Natural killer cell (primary cell): ENCODE measurements at regions not wholly inside any gene's neighbourhood (a gene's known extent, or its start where the extent isn't known, plus 50 kb on each side); places are given as distances from the start of the nearest gene placed in this dataset.
"Not testable (repeated sequence)": the region's sequence is repeated elsewhere in the genome, so short reads cannot be mapped to it uniquely, and the experiment has no call there.

Source experiments
- ATAC-seq, 3 donors: fragments of 150-1000 bp in 2 of 3; fragments of 200-7000 bp in 1 of 3; cut with Tn5 transposase; 1 replicate in 1 of 3; 2 replicates in 2 of 3; pipeline ENCODE4 v1.10.0; 2021; ENCODE audit warnings: mild to moderate bottlenecking in 2 of 3, moderate library complexity in 2 of 3
- DNase-seq, 2 donors: peaks; one replicate each; pipeline versions ENCODE4 v3.0.0 to v3.0.0-alpha.2; 2013 to 2021; ENCODE audit warnings: mixed read lengths in 1 of 2
- H3K27ac ChIP-seq: one replicate; pipeline ENCODE4 v1.5.1; 2013; ENCODE audit warnings: mild to moderate bottlenecking, low read length
- H3K27me3 ChIP-seq: one replicate; pipeline ENCODE4 v1.6.1; 2013; ENCODE audit warnings: low read length; ENCODE audit not compliant: control insufficient read depth, insufficient read depth
- H3K36me3 ChIP-seq: one replicate; pipeline ENCODE4 v1.6.1; 2013; ENCODE audit warnings: low read length; ENCODE audit not compliant: control insufficient read depth, insufficient read depth
- H3K4me1 ChIP-seq: one replicate; pipeline ENCODE4 v1.6.1; 2013; ENCODE audit warnings: low read length; ENCODE audit not compliant: control insufficient read depth, insufficient read depth
- H3K4me3 ChIP-seq: one replicate; pipeline ENCODE4 v1.5.1; 2013; ENCODE audit warnings: low read length
- H3K9me3 ChIP-seq: one replicate; pipeline ENCODE4 v1.6.1; 2013; ENCODE audit warnings: low read length; ENCODE audit not compliant: control insufficient read depth, insufficient read depth
- H3K27ac Mint-ChIP-seq, 2 donors: one replicate each; pipeline ENCODE4 v1.8.0; 2022; ENCODE audit warnings: mild to moderate bottlenecking in 2 of 2, mixed read lengths in 2 of 2, moderate library complexity in 1 of 2
- H3K27me3 Mint-ChIP-seq, 2 donors: one replicate each; pipeline ENCODE4 v1.8.0; 2022; ENCODE audit warnings: low read depth in 2 of 2, mixed read lengths in 2 of 2
- H3K36me3 Mint-ChIP-seq: one replicate; pipeline ENCODE4 v1.8.0; 2022; ENCODE audit warnings: mixed read lengths
- H3K4me1 Mint-ChIP-seq, 2 donors: one replicate each; pipeline ENCODE4 v1.8.0; 2022; ENCODE audit warnings: mixed read lengths in 2 of 2
- H3K4me3 Mint-ChIP-seq: one replicate; pipeline ENCODE4 v1.8.0; 2022; ENCODE audit warnings: mild to moderate bottlenecking, moderate library complexity, mixed read lengths
- H3K9me3 Mint-ChIP-seq, 2 donors: one replicate each; pipeline ENCODE4 v1.8.0; 2022; ENCODE audit warnings: mixed read lengths in 2 of 2
- CTCF ChIP-seq: fragments of 200-600 bp; IDR thresholded peaks from one replicate; pipeline ENCODE4 v1.8.0; 2022; ENCODE audit warnings: antibody characterized with exemption
- WGBS: methylation state at CpG from one replicate; pipeline ENCODE4 v1.1.7; 2013; ENCODE audit warnings: missing lambda C conversion rate; ENCODE audit not compliant: insufficient coverage; 5-methylcytosine and 5-hydroxymethylcytosine counted together
- intact Hi-C: fragments of 100-400 bp; cut with micrococcal nuclease; formaldehyde crosslinking; loops from one replicate; pipeline ENCODE4 v1.14.2; 2022

- H3K27ac Mint-ChIP-seq, result no peak overlapping the region
- intact Hi-C loops, result no loop called here
- ATAC-seq (no peak), DNase-seq (no peak)
- Histone ChIP-seq H3K27ac (no peak overlapping the region), H3K9me3 (no peaks in the 10 kb centered on the region), H3K27me3 (no peaks in the 10 kb centered on the region), H3K4me3 (no peak overlapping the region), H3K36me3 (no peaks in the 10 kb centered on the region), H3K4me1 (no peaks in the 10 kb centered on the region)
- no peak overlapping the region for H3K4me3 Mint-ChIP-seq
- no peak for TF ChIP-seq CTCF
- 47% methylated on average over 4 of the region's 4 CpGs for WGBS
- H3K4me1 Mint-ChIP-seq, result no peaks in the 10 kb centered on the region
- H3K36me3 Mint-ChIP-seq, result no peaks in the 10 kb centered on the region
- peaks cover 0 to 9% of the 10 kb centered on the region in 2 donors for H3K27me3 Mint-ChIP-seq
- H3K9me3 Mint-ChIP-seq, result no peaks in the 10 kb centered on the region
These were observed 204.1 kb downstream of the MATN1 start for GRCh38 chr1:30519201-30519763.

DNA sequence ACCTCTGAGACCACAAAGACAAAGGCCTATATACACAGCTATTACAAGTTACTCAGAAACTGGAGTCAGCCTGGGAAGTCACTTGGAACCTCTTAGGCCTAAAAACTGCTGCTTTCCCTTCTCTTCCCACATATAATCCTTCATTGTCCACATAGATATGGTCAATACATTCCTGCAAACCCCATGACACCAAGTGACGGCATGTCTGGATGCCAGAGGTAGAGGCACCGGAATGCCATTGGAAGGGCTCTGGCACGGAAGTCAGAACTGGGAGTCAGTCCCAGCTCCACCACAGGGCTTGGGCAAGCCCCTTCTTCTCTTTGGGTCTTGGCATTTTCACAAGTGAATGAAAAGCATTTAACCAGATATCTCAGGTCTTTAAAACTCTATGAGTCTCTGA is 204.7 kb downstream of the MATN1 start:
- no peaks in the 10 kb centered on the region for H3K9me3 ChIP-seq
- no peaks in the 10 kb centered on the region for H3K27me3 ChIP-seq
- DNase-seq (no peak), ATAC-seq (no peak)
- no peaks in the 10 kb centered on the region for H3K36me3 ChIP-seq
- intact Hi-C loops, result no loop called here
- WGBS, result 63% methylated on average over 3 of the region's 3 CpGs
- Mint-ChIP-seq H3K36me3 (no peaks in the 10 kb centered on the region), H3K27ac (no peak overlapping the region), H3K4me3 (no peak overlapping the region), H3K4me1 (no peaks in the 10 kb centered on the region), H3K9me3 (no peaks in the 10 kb centered on the region), H3K27me3 (peaks cover 0 to 9% of the 10 kb centered on the region in 2 donors)
- no peak overlapping the region for H3K4me3 ChIP-seq
- no peak for TF ChIP-seq CTCF
- no peaks in the 10 kb centered on the region for H3K4me1 ChIP-seq
- H3K27ac ChIP-seq, result no peak overlapping the region

GRCh38 chr1:30518186-30518585 is 205.2 kb downstream of the MATN1 start:
- no peak for ATAC-seq
- H3K9me3 Mint-ChIP-seq, result no peaks in the 10 kb centered on the region
- H3K4me3 Mint-ChIP-seq, result no peak overlapping the region
- Histone ChIP-seq H3K36me3 (no peaks in the 10 kb centered on the region), H3K9me3 (no peaks in the 10 kb centered on the region), H3K4me1 (no peaks in the 10 kb centered on the region), H3K4me3 (no peak overlapping the region), H3K27me3 (no peaks in the 10 kb centered on the region), H3K27ac (no peak overlapping the region)
- TF ChIP-seq CTCF, result no peak
- DNase-seq, result no peak
- H3K27me3 Mint-ChIP-seq, result peaks cover 0 to 9% of the 10 kb centered on the region in 2 donors
- no peak overlapping the region for H3K27ac Mint-ChIP-seq
- no peaks in the 10 kb centered on the region for H3K36me3 Mint-ChIP-seq
- 50% methylated on average over 2 of the region's 2 CpGs for WGBS
- intact Hi-C loops, result no loop called here
- no peaks in the 10 kb centered on the region for H3K4me1 Mint-ChIP-seq

DNA sequence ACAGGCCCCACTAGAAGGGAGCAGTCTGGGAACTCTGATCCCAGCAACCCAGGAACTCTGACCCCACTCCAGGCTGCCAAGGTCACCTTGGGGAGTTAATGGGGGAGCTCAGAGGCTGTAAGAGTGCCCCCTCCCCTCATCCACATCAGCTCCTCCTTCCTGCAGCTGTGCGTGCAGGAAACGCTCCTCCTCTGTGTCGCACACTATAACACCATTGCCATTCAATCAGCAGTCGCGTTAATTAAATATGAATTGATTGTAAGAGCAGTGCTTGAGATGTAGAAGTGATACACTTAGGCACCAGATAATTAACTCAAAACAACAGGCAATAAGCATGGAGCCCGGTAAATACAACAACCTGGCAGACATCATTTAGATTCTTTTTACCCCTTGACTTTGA is 205.7 kb downstream of the MATN1 start:
- H3K36me3 Mint-ChIP-seq, ATAC-seq, H3K9me3 ChIP-seq, H3K27ac Mint-ChIP-seq, H3K9me3 Mint-ChIP-seq, intact Hi-C loops, H3K4me3 Mint-ChIP-seq, H3K4me1 Mint-ChIP-seq, H3K36me3 ChIP-seq, DNase-seq, H3K4me1 ChIP-seq, H3K4me3 ChIP-seq, H3K27me3 ChIP-seq, H3K27ac ChIP-seq: not testable (repeated sequence)
- H3K27me3 Mint-ChIP-seq, result peaks cover 3 to 10% of the 10 kb centered on the region in 2 donors
- 0% methylated on average over 1 of the region's 6 CpGs for WGBS

DNA sequence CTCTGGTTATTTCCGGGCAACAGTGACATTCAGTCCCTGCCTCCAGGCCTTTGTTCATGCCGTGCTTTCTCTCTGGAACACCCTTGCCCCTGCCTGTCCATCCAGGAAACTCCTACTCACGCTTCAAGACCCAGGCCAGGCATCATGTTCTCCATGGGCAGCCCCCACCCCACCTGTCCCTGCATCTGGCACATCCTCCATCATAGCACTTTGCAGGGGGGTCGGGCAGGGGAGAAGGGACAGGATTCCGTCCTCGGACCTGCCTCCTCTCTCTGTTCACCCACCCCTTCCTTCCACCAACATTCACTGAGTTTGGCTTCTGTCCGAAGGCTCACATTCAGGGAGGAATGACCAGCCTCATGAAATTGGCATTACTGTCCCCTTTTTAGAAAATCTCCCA is 206.1 kb downstream of the MATN1 start:
- H3K4me1 ChIP-seq, H3K9me3 Mint-ChIP-seq, ATAC-seq, H3K4me1 Mint-ChIP-seq, H3K4me3 Mint-ChIP-seq, H3K36me3 ChIP-seq, DNase-seq, H3K4me3 ChIP-seq, intact Hi-C loops, H3K9me3 ChIP-seq, H3K36me3 Mint-ChIP-seq, H3K27me3 ChIP-seq, H3K27ac Mint-ChIP-seq, H3K27ac ChIP-seq: not testable (repeated sequence)
- peaks cover 7 to 12% of the 10 kb centered on the region in 2 donors for H3K27me3 Mint-ChIP-seq
- WGBS, result 88% methylated on average over 1 of the region's 7 CpGs
